GM23248 (cell line): ENCODE measurements at regions not wholly inside any gene's neighbourhood (a gene's known extent, or its start where the extent isn't known, plus 50 kb on each side); places are given as distances from the start of the nearest gene placed in this dataset.

ENCODE experiments used
- DNase-seq: peaks from one replicate; pipeline ENCODE4 v3.0.0-alpha.2; 2015
- H2AFZ ChIP-seq: fragments of 200-600 bp; sonication (generic); 2 replicates; pipeline ENCODE4 v1.6.1; 2016; ENCODE audit warnings: antibody characterized with exemption
- H3F3A ChIP-seq: fragments of 200-600 bp; sonication (generic); 2 replicates; pipeline ENCODE4 v1.6.1; 2016; ENCODE audit warnings: mild to moderate bottlenecking, antibody characterized with exemption, mixed run types; ENCODE audit not compliant: insufficient read depth
- H3K27ac ChIP-seq: fragments of 200-600 bp; sonication (generic); 2 replicates; pipeline ENCODE4 v1.5.1; 2016; ENCODE audit warnings: mild to moderate bottlenecking
- H3K27me3 ChIP-seq: fragments of 200-600 bp; sonication (generic); replicated peaks from 2 replicates; pipeline ENCODE4 v1.6.1; 2016; ENCODE audit warnings: mild to moderate bottlenecking; ENCODE audit not compliant: insufficient read depth
- H3K36me3 ChIP-seq: fragments of 200-600 bp; sonication (generic); 2 replicates; pipeline ENCODE4 v1.6.1; 2016; ENCODE audit warnings: low read depth, mild to moderate bottlenecking
- H3K4me1 ChIP-seq: fragments of 200-600 bp; sonication (generic); 2 replicates; pipeline ENCODE4 v1.6.1; 2016; ENCODE audit warnings: mild to moderate bottlenecking; ENCODE audit not compliant: insufficient read depth
- H3K4me2 ChIP-seq: fragments of 200-600 bp; sonication (generic); one replicate; pipeline ENCODE4 v1.6.1; 2016; ENCODE audit warnings: mild to moderate bottlenecking; ENCODE audit not compliant: unreplicated experiment
- H3K4me3 ChIP-seq: fragments of 200-600 bp; sonication (generic); 2 replicates; pipeline ENCODE4 v1.5.1; 2016; ENCODE audit warnings: mild to moderate bottlenecking
- H3K79me2 ChIP-seq: fragments of 200-600 bp; sonication (generic); 2 replicates; pipeline ENCODE4 v1.6.1; 2016; ENCODE audit warnings: mild to moderate bottlenecking; ENCODE audit not compliant: insufficient read depth
- H3K9ac ChIP-seq: fragments of 200-600 bp; sonication (generic); 2 replicates; pipeline ENCODE4 v1.6.1; 2016; ENCODE audit warnings: mild to moderate bottlenecking
- H3K9me2 ChIP-seq: fragments of 200-600 bp; sonication (generic); 2 replicates; pipeline ENCODE4 v1.6.1; 2016; ENCODE audit warnings: mixed run types, mild to moderate bottlenecking, moderate library complexity; ENCODE audit not compliant: insufficient read depth
- H3K9me3 ChIP-seq: fragments of 200-600 bp; sonication (generic); one replicate; pipeline ENCODE4 v1.6.1; 2017; ENCODE audit warnings: low read depth
- H4K20me1 ChIP-seq: fragments of 200-600 bp; sonication (generic); 2 replicates; pipeline ENCODE4 v1.6.0; 2016; ENCODE audit not compliant: insufficient read depth
- EZH2 ChIP-seq: fragments of 200-600 bp; sonication (generic); IDR thresholded peaks from 2 replicates; pipeline ENCODE4 v1.6.1; 2018; ENCODE audit warnings: antibody characterized with exemption, mild to moderate bottlenecking; ENCODE audit not compliant: insufficient read depth, poor library complexity, severe bottlenecking
- EZH2phosphoT487 ChIP-seq: fragments of 200-600 bp; sonication (generic); IDR thresholded peaks from 2 replicates; pipeline ENCODE4 v1.6.1; 2018; ENCODE audit warnings: antibody characterized with exemption, moderate library complexity, mild to moderate bottlenecking, low read depth; ENCODE audit not compliant: insufficient read depth
- WGBS, 2 experiments: methylation state at CpG; one replicate each; pipeline ENCODE4 v1.1.6; 2015 to 2017; ENCODE audit warnings: low lambda C conversion rate in 2 of 2, low coverage in 1 of 2; ENCODE audit errors: missing lambda C conversion rate in 2 of 2; 5-methylcytosine and 5-hydroxymethylcytosine counted together
- in situ Hi-C: fragments of 300-500 bp; cut with MboI; formaldehyde crosslinking; loops from 2 replicates; pipeline ENCODE4 v1.15.0; 2020

- no peaks in the 10 kb centered on the region for H3K79me2 ChIP-seq
- no peak for TF ChIP-seq EZH2
- TF ChIP-seq EZH2phosphoT487 = no peak
- no peak overlapping the region for H2AFZ ChIP-seq
- H3K36me3 ChIP-seq = no peaks in the 10 kb centered on the region
- H3K9me2 ChIP-seq = no peaks in the 10 kb centered on the region
- H4K20me1 ChIP-seq = no peaks in the 10 kb centered on the region
- H3K9me3 ChIP-seq = no peaks in the 10 kb centered on the region
- H3K4me1 ChIP-seq = no peaks in the 10 kb centered on the region
- peak; percentile 15 for DNase-seq
- no peak overlapping the region for H3K4me2 ChIP-seq
- no peak overlapping the region for H3K9ac ChIP-seq
- H3K4me3 ChIP-seq = no peak overlapping the region
- in situ Hi-C loops = no loop called here
- H3K27ac ChIP-seq = no peak overlapping the region
- no peaks in the 10 kb centered on the region for H3F3A ChIP-seq
- no peaks in the 10 kb centered on the region; the same call in 1 of the 2 replicates for H3K27me3 ChIP-seq
- 38 to 47% methylated on average over 4 of the region's 4 CpGs for WGBS, 2 experiments
Observed at GRCh38 chr2:129813404-129813803, 166.1 kb upstream of the RAB6C start.

- H3K9ac ChIP-seq = no peak overlapping the region
- H3K36me3 ChIP-seq = no peaks in the 10 kb centered on the region
- H3K27ac ChIP-seq = no peak overlapping the region
- H3K4me2 ChIP-seq = no peak overlapping the region
- in situ Hi-C loops = no loop called here
- no peaks in the 10 kb centered on the region for H3K9me3 ChIP-seq
- no peak overlapping the region for H2AFZ ChIP-seq
- H3K4me1 ChIP-seq = no peaks in the 10 kb centered on the region
- no peaks in the 10 kb centered on the region for H3F3A ChIP-seq
- no peaks in the 10 kb centered on the region for H3K27me3 ChIP-seq
- 70 to 80% methylated on average over 16 of the region's 16 CpGs for WGBS, 2 experiments
- TF ChIP-seq EZH2phosphoT487 (no peak), EZH2 (no peak)
- H3K9me2 ChIP-seq = no peaks in the 10 kb centered on the region
- no peak overlapping the region for H3K4me3 ChIP-seq
- H4K20me1 ChIP-seq = no peaks in the 10 kb centered on the region
- DNase-seq = no peak
- H3K79me2 ChIP-seq = no peaks in the 10 kb centered on the region
Observed at GRCh38 chr2:129816813-129817574, 162.5 kb upstream of the RAB6C start.

GRCh38 chr2:129819855-129820254 lies 159.6 kb upstream of the RAB6C start:
- no peaks in the 10 kb centered on the region for H3K27me3 ChIP-seq
- H3K4me3 ChIP-seq = no peak overlapping the region
- no peaks in the 10 kb centered on the region for H3K79me2 ChIP-seq
- no peak for TF ChIP-seq EZH2phosphoT487
- TF ChIP-seq EZH2 = no peak
- H3K27ac ChIP-seq = no peak overlapping the region
- no peak overlapping the region for H2AFZ ChIP-seq
- H3K9ac ChIP-seq = no peak overlapping the region
- in situ Hi-C loops = no loop called here
- whole genome bisulfite sequencing, 2 experiments = 22% methylated on average over 7 of the region's 7 CpGs
- no peaks in the 10 kb centered on the region for H4K20me1 ChIP-seq
- H3K4me2 ChIP-seq = no peak overlapping the region
- no peaks in the 10 kb centered on the region for H3K9me3 ChIP-seq
- no peaks in the 10 kb centered on the region for H3F3A ChIP-seq
- DNase-seq = no peak
- no peaks in the 10 kb centered on the region for H3K9me2 ChIP-seq
- H3K36me3 ChIP-seq = no peaks in the 10 kb centered on the region
- H3K4me1 ChIP-seq = no peaks in the 10 kb centered on the region

GRCh38 chr2:129820908-129821307 lies 158.6 kb upstream of the RAB6C start:
- Histone ChIP-seq H3K9me2 (no peaks in the 10 kb centered on the region), H2AFZ (no peak overlapping the region), H3K36me3 (no peaks in the 10 kb centered on the region), H4K20me1 (no peaks in the 10 kb centered on the region), H3K9ac (no peak overlapping the region), H3K27me3 (no peaks in the 10 kb centered on the region), H3K79me2 (no peaks in the 10 kb centered on the region), H3K4me2 (no peak overlapping the region), H3F3A (no peaks in the 10 kb centered on the region), H3K9me3 (no peaks in the 10 kb centered on the region), H3K4me3 (no peak overlapping the region), H3K27ac (no peak overlapping the region), H3K4me1 (no peaks in the 10 kb centered on the region)
- TF ChIP-seq EZH2phosphoT487 = no peak
- no peak for TF ChIP-seq EZH2
- no peak for DNase-seq
- in situ Hi-C loops = no loop called here
- 47 to 61% methylated on average over 6 of the region's 6 CpGs for WGBS, 2 experiments

GRCh38 chr2:129821445-129821844 lies 158.0 kb upstream of the RAB6C start:
- Histone ChIP-seq H3K27me3 (no peaks in the 10 kb centered on the region), H3K9me2 (no peaks in the 10 kb centered on the region), H4K20me1 (no peaks in the 10 kb centered on the region), H3K4me3 (no peak overlapping the region), H3K9ac (no peak overlapping the region), H3F3A (no peaks in the 10 kb centered on the region), H3K27ac (no peak overlapping the region), H3K36me3 (no peaks in the 10 kb centered on the region), H2AFZ (no peak overlapping the region), H3K4me2 (no peak overlapping the region), H3K4me1 (no peaks in the 10 kb centered on the region), H3K9me3 (no peaks in the 10 kb centered on the region), H3K79me2 (no peaks in the 10 kb centered on the region)
- WGBS, 2 experiments = 62 to 78% methylated on average over 4 of the region's 4 CpGs
- TF ChIP-seq EZH2 (no peak), EZH2phosphoT487 (no peak)
- in situ Hi-C loops = no loop called here
- no peak for DNase-seq
